ENCODE measurements at regions not wholly inside any gene's neighbourhood (a gene's known extent, or its start where the extent isn't known, plus 50 kb on each side); places are given as distances from the start of the nearest gene placed in this dataset.

DNA sequence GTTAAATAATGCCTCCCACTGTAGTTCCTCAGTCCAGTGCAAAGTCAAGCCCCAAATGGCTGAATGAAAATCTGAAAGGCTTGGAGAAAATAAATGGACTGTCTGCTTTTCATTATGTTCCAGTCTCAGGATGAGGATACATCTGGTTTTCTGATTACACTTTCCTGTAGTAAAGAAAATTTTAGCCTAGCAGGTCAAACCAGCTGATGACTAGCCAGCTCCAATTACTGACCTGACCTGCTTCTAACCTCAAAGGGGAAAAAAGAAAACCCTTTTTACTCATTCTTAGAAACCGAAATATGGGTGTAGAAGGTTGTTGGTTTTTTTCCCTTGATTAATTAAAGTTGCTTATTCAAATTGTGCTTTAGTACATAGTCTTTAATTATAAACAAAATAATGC lies 418.4 kb downstream of the EFNB2 start:
- DNase-seq, result no peak
- intact Hi-C loops (cut with DNase I), result no loop called here
- H3K27me3 ChIP-seq, result no peaks in the 10 kb centered on the region
- no peak for TF ChIP-seq POLR2A (IDR thresholded peaks at IDR 0.05)
- TF ChIP-seq, protein P1, sequence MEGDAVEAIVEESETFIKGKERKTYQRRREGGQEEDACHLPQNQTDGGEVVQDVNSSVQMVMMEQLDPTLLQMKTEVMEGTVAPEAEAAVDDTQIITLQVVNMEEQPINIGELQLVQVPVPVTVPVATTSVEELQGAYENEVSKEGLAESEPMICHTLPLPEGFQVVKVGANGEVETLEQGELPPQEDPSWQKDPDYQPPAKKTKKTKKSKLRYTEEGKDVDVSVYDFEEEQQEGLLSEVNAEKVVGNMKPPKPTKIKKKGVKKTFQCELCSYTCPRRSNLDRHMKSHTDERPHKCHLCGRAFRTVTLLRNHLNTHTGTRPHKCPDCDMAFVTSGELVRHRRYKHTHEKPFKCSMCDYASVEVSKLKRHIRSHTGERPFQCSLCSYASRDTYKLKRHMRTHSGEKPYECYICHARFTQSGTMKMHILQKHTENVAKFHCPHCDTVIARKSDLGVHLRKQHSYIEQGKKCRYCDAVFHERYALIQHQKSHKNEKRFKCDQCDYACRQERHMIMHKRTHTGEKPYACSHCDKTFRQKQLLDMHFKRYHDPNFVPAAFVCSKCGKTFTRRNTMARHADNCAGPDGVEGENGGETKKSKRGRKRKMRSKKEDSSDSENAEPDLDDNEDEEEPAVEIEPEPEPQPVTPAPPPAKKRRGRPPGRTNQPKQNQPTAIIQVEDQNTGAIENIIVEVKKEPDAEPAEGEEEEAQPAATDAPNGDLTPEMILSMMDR (IDR thresholded peaks at IDR 0.05), result no peak
- no peak overlapping the region for H3K4me3 ChIP-seq (replicated peaks in 1 of 3)
- H3K36me3 ChIP-seq, result no peaks in the 10 kb centered on the region
- no peaks in the 10 kb centered on the region for H3K4me1 ChIP-seq
- H3K9me3 ChIP-seq, result no peaks in the 10 kb centered on the region
- H3K27ac ChIP-seq, result no peak overlapping the region
- 65 to 72% methylated on average over 1 of the region's 1 CpG for WGBS, 2 donors

GRCh38 chr13:106115081-106115480 lies 420.4 kb downstream of the EFNB2 start:
- Histone ChIP-seq H3K27ac (no peak overlapping the region), H3K4me3 (replicated peaks in 1 of 3) (no peak overlapping the region), H3K9me3 (no peaks in the 10 kb centered on the region), H3K36me3 (no peaks in the 10 kb centered on the region), H3K4me1 (no peaks in the 10 kb centered on the region), H3K27me3 (no peaks in the 10 kb centered on the region)
- TF ChIP-seq POLR2A (IDR thresholded peaks at IDR 0.05), result no peak
- TF ChIP-seq, protein P1 (IDR thresholded peaks at IDR 0.05), result no peak
- no peak for DNase-seq
- WGBS, 2 donors, result 92 to 93% methylated on average over 2 of the region's 2 CpGs
- intact Hi-C loops (cut with DNase I), result no loop called here

DNA sequence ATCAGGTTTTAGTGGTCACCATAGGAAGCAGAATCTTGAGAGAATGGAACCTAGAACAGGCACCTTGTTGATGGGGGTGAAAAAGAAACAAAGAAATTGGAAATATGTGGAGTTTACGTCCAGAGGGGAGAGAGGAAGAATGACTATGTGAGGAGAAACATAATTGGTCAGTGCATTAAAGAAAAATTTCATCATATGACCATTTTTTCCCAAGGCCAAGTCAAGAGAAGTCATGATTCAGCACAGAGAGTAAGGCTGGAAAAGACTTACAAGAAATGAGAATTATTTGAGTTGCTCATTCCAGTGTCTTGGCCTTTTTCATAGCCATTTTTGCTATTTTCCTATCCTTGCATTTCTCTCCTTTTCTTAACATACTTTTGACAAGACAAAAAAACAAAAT lies 421.7 kb downstream of the EFNB2 start:
- intact Hi-C loops (cut with DNase I), result no loop called here
- Histone ChIP-seq H3K27ac (no peak overlapping the region), H3K27me3 (no peaks in the 10 kb centered on the region), H3K4me3 (replicated peaks in 1 of 3) (no peak overlapping the region), H3K4me1 (no peaks in the 10 kb centered on the region), H3K36me3 (no peaks in the 10 kb centered on the region), H3K9me3 (no peaks in the 10 kb centered on the region)
- no peak for TF ChIP-seq POLR2A (IDR thresholded peaks at IDR 0.05)
- TF ChIP-seq, protein P1 (IDR thresholded peaks at IDR 0.05), result no peak
- 80 to 93% methylated on average over 1 of the region's 1 CpG for WGBS, 2 donors
- DNase-seq, result no peak

DNA sequence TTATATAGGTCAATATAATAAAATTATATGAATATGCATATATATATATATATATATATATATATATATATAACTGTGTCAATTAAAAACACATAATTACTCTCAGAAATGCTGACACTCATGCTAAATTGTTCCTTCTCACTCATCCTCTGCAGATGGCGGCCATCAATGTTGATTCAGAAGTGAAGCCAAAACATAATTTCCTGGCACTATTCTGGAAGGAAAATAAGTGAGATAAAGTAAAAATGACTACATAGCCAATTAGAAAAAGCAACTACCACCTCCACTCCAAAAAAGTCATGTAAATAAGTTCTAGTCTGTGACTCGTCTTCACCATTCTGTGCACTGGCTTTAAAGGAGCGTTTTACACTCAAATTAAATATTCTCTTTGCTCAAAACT lies 423.3 kb downstream of the EFNB2 start:
- intact Hi-C loops (cut with DNase I), result no loop called here
- WGBS, 2 donors, result 86 to 92% methylated on average over 3 of the region's 3 CpGs
- TF ChIP-seq, protein P1 (IDR thresholded peaks at IDR 0.05), result no peak
- no peak for TF ChIP-seq POLR2A (IDR thresholded peaks at IDR 0.05)

DNA sequence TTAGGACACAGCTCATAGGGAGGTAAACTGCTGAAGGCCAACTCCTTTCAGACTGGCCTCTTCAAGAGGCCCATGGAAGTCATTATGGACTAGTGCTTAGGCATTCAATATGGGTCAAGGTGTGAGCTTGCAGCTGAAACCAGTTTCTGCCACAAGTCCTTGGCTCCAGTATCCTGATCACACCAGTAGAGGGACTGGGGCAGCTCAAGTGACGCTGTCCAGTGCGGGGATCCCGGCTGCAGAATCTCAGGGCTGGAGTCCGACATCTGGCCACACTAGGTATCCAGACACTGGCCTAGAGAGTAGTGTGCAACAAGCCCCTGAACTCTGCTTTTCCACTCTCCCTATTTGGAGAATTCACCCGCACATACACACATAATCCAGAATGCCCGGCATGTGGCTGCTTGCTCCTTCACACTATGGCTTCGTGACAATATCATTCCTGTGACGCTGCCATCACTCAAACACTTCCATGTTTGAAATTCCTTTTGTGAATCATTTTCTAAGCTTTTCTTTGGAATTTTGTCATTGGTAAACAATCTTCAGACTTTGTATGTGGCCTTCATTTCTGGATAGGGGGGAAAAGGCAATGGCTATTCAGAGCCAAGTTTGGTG lies 425.1 kb downstream of the EFNB2 start:
- no peaks in the 10 kb centered on the region for H3K36me3 ChIP-seq
- 94 to 96% methylated on average over 8 of the region's 8 CpGs for WGBS, 2 donors
- H3K4me1 ChIP-seq, result no peaks in the 10 kb centered on the region
- H3K4me3 ChIP-seq (replicated peaks in 1 of 3), result no peak overlapping the region
- H3K9me3 ChIP-seq, result no peaks in the 10 kb centered on the region
- no peak for DNase-seq
- TF ChIP-seq POLR2A (IDR thresholded peaks at IDR 0.05), result no peak
- TF ChIP-seq, protein P1 (IDR thresholded peaks at IDR 0.05), result no peak
- no peak overlapping the region for H3K27ac ChIP-seq
- intact Hi-C loops (cut with DNase I), result no loop called here
- no peaks in the 10 kb centered on the region for H3K27me3 ChIP-seq

More for the DNA sequence above, 423.3 kb downstream of the EFNB2 start:
- Histone ChIP-seq H3K36me3 (no peaks in the 10 kb centered on the region), H3K4me3 (replicated peaks in 1 of 3) (no peak overlapping the region), H3K27me3 (no peaks in the 10 kb centered on the region), H3K9me3 (no peaks in the 10 kb centered on the region), H3K4me1 (no peaks in the 10 kb centered on the region), H3K27ac (no peak overlapping the region)
- no peak for DNase-seq

Data from thyroid gland (tissue), 4 donors.